ENCODE measurements at regions not wholly inside any gene's neighbourhood (a gene's known extent, or its start where the extent isn't known, plus 50 kb on each side); places are given as distances from the start of the nearest gene placed in this dataset.

DNA sequence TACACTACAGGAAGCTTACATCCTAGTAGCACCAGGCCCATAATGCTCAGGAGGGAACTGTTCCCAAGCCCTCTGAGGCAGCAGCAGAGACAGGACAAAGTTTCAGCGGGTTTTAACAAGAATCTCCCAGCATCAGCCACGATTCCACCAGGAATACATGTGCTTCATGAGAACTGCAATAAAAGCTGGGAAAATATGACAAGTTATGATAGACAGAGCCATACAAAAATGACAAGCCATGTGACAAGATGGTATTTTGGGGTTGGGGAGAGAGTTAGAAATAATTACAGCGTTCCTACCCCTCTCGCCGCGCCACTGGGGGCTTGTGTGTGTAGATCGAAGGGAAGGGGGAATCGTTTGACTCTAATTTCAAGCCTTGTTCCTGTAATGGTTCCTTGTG is 112.7 kb upstream of the CTBP2 start:
- TF ChIP-seq ZNF274 (IDR thresholded peaks at IDR 0.05; ENCODE audit: low read depth, low read length) = no peak
- TF ChIP-seq CTCF (IDR thresholded peaks at IDR 0.05 in 2 of 3, conservative IDR thresholded peaks at IDR 0.05 in 1 of 3; ENCODE audit: borderline replicate concordance in 1 of 3, insufficient read depth in 1 of 3, low read depth in 2 of 3, low read length in 2 of 3) = no peak
- TF ChIP-seq YY1 (IDR thresholded peaks at IDR 0.05; ENCODE audit: extremely low read depth, insufficient replicate concordance, low read depth, low read length) = no peak
- no peak for TF ChIP-seq POLR2A (IDR thresholded peaks at IDR 0.05; ENCODE audit: borderline replicate concordance, extremely low read depth, insufficient read depth, insufficient read length)
- TF ChIP-seq ZFX (IDR thresholded peaks at IDR 0.05) = no peak
- no peak for TF ChIP-seq CEBPB (IDR thresholded peaks at IDR 0.05; ENCODE audit: low read depth)
- TF ChIP-seq ATF3 (IDR thresholded peaks at IDR 0.05) = no peak

All from HCT116 (cell line).